Stimulated activated CD8-positive, alpha-beta memory T cell treated with anti-CD3 and anti-CD28 coated beads, Interleukin-15, amount 100 ng/mL, for 24 hours (primary cell): ENCODE measurements at regions not wholly inside any gene's neighbourhood (a gene's known extent, or its start where the extent isn't known, plus 50 kb on each side); places are given as distances from the start of the nearest gene placed in this dataset.

ENCODE experiments used
- DNase-seq: peaks from one replicate; pipeline ENCODE4 v3.0.0-alpha.2; 2020; ENCODE audit warnings: low read depth

DNA sequence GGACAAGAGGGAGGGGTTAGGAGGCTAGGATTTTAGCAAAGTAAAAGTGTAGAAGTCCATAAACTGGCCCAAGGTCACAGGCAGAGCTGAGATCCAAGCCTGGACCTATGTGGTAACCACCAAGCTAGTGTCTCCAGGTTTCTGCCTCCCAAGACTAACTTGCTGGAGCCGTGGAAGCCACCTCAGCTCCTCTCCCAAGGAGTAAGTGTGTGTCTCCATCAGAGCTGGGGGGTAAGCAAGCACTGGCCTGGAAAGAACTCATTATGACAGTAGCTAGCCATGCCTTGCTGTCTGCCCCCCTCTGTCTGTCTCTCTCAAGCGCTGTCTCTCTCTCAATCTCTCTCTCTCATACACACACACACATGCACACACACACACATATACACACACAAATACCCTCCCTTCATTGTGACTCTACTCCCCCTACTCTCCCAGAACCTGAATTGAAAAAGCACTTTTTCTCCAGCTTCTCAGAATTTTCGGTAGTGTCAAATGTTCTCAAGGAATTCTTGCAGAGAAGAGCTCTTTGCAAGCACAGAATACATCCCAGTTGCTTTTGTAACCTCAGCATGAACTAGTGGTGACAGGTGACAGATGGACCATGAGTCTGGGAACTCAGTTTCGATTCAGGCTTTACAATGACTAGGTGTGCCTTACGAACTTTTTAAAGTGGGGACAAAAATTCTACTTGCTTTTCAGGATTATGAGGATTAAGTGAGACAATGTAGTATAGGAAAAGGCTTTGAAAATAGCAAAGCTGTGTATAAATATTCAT is 238.0 kb upstream of the FGGY start:
- DNase-seq, result no peak

DNA sequence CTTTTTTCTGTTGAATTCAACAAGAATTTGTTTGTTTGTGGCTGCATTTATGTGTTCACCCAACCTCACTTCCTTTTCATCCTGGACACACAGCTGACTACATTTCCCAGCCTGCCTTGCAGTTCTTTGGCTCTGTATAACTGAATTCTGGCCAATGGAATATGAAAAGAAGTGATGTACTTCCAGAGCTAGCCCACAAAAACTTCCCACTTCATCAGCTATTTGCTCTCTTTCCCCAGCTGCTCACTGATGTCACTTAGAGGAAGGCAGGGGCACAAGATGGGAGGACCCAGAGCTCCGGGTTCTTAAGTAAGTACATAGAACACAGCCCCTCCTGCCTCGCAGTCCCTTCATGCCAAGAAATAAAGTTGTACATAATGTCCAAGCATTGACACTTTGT is 235.0 kb upstream of the FGGY start:
- DNase-seq, result no peak

DNA sequence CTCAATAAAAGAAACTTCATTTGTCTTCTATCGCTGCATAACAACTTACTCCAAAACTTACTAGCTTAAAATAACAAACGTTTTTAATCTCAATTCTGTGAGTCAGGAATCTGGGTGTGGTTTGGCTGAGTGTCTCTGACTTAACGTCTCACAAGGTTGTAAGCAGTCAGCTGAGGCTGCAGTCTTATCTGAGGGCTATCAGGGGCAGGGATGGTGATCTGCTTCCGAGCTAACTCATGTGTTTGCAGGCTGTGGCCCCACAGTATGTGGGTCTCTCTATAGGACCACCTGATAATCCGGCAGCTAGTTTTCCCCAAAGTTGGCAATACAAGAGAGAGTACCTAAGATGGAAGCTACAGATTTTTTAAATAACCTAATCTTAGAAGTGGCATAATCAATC is 234.2 kb upstream of the FGGY start:
- DNase-seq, result no peak

DNA sequence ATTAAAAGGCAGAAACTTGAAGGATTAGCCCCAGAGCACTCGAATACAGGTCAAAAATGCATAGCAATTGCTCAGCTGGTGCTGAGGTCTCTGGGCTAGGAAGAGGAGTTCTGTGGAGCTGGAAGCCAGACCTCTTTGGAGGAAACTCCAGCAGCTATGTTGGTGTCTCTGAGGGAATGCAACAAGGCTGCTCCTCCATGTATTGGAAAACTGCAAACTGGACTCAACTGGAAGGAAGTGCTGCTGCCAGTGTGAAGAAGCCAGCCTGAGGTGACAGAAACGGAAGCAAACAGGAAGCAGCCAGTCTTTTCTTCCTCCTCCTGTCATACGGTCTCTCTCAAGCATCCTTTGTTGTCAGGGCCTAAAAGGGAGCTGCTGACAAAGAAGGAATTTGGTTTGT is 233.4 kb upstream of the FGGY start:
- no peak for DNase-seq

DNA sequence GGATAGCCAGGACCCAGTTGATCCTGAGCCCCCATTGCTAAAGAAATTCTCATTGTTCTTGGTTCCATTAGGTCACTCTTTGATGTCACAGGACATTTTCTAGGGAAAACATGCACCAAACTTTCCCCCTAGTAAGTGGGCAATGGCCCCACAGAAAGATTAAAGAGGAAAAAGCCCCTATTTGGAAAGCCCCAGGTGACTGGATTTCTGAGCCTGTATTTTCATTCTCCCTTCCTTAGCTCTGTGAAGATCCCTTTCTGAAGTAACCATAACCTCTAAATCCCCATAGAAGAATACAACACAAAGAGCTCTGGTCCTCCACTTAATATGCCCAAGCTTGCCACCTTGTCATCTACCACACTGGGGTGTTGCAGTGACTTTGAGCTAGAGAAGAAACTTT is 232.3 kb upstream of the FGGY start:
- DNase-seq, result no peak

DNA sequence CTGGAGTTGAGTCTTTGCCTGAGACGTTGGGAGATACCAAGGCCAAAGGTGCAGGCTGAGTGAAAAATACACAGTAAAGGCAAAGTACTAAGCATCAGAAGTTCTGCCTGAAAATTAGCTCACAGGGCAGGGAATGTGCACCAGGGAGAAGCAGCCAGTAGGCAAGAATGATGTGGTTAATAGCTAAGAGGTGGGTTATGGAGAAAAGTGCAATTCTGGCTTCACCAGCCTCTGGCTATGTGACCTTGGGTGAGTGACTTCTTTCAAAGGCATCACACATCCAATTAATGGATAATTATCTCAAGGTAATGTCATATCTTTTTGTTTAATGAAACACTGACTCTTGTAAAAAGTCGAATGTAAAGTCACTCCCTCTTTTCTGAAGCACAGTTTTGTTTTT is 230.7 kb upstream of the FGGY start:
- no peak for DNase-seq

DNA sequence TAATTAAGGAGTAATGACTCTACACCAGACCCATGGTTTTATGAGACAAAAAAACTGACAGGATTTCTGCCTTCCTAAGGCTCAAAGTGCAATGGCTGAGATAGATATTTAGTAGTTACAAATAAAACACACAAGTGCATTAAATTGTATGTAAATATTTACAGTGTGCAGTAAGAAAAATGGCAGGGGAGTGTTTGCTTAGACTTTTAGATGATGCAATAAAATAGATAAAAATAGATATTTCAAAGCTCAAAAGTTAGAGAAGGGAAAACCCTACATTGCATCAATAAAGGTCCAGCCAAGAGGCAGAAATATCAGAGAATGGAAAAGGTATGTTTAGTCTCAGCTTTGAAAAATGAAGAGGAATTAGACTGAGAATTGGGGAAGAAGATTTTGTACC is 226.3 kb upstream of the FGGY start:
- no peak for DNase-seq

DNA sequence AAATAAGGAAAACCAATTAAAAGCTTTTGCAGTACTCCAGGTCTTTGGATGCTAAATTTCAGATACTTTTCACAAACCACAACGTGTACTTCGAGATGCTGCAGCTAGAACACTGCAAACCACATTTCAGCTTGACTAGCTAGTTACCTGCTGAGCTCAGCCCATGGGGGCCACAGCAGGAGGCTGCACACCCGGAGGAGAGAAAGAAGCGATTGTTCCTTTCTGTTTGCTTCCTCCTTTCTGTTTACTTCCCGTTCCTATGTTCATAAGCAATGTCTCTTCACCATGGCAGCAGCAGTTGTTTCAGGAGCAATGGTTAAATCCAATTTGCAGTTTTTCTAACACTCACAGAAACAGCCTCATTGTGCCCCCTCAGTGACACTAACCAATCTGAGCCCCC is 225.6 kb upstream of the FGGY start:
- DNase-seq, result no peak

DNA sequence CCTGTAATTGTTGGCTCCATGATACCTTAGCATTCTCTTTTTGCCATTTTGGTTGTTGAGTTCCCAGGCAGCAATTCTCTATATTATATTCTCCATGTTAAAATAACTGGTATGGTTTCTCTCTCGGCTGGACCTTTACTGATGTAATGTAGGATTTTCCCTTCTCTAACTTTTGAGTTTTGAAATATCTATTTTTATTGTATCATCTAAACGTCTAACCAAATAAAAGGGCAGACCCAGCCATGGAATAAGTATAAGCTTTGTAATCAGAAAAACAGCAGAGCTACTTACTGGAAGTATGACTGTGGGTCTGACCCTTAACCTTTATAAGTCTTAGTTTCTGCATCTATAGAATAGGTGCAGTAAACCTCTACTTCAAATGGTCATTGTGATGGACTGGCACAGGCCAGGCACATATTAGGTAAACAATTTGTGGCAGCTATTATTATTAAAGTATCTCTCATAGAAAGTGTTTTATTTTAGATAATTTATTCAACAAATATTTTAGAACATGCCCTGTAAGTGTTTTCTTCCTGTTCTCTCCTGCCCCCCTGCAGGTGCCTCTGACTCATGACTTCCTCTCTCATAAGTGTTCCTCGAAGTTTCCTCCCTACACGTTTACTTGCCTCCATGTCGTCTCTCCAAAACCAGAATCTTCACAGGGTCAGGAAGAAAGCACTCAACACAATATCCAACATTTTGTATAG is 224.9 kb upstream of the FGGY start:
- no peak for DNase-seq

DNA sequence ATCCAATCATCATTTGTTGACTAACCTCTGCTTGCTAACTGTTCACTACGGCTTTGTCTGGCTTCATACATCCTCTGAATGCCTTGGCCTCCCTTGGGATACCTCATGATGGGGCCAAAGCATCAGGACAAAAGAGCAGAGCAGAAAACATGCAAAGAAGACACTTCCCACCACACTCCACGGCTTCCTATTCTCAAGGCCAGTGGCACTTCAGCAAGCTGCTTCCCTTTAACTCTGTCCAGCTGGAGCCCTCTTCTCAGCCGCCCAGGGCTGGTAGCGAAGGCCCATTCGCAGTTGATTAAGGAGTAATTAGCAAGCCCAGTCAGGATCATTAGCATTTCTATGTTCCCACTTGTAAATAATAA is 224.3 kb upstream of the FGGY start:
- DNase-seq, result no peak

DNA sequence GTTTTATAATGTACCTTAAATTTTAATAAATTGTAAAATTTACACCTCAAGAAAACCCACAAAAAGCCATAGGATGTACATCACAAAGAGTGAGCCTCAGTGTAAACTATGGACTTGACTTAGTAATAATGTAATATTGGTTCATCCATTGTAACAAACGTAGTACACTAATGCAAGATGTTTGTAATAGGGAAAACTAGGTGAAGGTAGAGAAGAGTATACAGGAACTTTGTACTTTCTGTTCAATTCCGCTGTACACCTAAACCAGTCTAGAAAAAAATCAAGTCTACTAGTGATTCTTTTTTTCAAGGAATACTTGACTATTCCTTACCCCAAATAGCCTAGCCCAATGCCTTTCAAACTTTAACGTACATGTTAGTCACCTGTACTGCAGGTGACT is 222.3 kb upstream of the FGGY start:
- DNase-seq, result no peak

DNA sequence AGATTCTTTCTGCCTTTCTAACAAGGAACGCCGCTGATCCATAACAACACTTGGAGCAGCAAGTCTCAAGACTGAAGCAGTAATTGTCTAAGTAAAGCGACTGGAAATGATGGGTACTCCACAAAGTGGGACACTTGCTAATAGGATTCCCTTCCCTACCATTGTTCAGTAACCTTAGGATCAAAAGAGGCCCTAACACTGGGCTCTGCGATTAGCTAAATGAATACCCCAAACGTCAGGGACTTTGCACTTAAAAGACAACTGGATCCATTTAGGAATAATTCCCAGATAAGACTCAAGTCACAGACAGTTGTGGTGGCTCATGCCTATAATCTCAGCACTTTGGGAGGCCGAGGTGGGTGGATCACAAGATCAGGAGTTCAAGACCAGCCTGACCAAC is 221.9 kb upstream of the FGGY start:
- DNase-seq, result no peak

DNA sequence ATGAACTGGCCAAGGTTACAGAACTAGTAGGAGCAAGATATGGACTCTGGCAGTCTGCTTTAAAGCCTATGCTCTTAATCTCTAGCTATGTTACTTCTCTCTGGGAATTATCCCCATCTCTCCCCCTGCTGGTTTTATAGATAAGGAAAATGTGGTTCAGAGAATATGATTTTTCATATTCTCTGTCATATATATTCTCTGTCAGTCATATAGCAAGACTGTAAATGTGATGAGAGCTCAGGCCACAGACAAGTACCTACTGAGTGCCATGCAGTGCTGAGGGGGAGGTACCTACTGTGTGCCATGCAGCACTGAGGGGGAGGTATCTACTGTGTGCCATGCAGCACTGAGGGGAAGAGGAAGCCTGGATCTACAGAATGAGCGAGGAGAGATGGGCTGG is 220.3 kb upstream of the FGGY start:
- no peak for DNase-seq

DNA sequence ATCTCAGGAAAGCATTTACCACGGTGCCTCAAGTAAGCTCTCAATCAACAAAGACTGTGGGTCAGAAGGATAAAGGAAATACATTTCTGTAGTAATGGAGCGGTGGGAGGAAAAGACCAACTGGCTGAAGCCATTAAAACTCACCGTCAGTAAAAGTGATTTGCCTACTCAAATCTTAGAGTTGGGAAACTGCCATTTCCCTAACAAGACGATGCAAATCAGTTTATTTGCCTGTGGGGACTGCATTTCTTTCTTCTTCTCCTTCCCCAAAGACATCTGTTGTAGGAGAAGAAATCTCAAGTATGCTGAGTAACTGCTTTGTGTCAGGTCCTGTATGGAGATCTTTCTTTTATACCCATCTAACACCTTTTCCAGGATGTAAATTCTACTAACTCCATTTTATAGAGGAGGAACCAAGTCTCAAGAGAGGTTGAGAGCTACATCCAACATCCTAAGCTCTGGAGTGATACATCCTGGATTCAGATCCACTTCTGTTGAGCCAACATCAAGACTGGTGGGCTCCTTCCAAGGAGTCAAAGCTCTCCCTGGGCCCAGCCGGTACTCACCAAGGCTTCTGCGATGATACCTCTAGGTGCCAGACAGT is 219.3 kb upstream of the FGGY start:
- DNase-seq, result no peak

DNA sequence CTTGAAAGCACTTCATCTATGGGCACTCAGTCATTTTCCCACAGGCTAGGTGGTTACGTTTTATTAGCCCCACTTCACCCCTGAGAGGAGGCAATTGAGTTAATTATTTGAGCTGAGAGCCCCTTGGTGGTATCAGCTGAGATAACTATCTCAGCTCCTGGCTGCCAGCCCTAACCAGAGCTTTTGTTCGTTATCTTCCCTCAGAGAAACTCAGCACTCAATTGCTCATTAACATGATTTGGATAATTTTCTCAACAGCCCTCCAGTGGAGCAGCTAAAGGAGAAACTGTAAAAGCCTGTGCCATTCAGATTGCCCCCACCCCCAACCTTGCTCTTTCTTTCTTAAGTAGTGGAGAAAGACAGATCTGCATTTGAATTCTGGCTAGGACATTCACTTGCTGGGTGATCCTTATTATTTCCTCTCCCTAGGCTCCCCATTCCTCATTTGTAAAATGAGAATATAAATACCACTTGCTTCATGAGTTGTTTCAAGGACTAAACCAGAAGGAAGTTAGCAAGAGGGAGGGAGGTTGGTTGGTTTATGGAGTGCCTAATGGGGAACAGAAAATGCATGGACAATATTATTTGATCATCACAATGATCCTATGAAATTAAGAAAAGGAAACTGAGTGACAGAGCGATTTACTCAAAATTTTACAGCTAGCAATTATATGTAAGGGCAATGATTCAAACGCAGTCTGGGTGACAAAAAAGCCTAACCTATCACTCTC is 218.7 kb upstream of the FGGY start:
- no peak for DNase-seq

DNA sequence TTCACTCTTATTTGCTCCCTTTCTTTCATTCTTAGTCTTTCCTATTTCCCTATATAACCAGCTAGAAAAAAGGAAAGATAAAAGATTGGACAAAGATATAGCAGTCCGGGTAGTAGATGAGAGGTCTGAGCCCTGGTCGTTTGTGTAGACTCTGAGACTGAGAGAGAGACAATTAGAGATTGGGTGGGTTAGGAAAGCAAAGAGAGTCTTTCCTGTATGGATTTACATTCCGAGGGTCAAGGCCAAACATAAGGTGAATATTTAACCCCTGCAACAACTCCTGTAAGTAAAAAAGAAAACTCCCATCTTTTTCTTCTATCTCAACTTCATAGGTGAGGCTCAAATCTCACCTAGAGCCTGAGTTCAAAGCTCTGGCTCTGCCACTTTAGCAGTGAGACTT is 218.0 kb upstream of the FGGY start:
- DNase-seq, result no peak

DNA sequence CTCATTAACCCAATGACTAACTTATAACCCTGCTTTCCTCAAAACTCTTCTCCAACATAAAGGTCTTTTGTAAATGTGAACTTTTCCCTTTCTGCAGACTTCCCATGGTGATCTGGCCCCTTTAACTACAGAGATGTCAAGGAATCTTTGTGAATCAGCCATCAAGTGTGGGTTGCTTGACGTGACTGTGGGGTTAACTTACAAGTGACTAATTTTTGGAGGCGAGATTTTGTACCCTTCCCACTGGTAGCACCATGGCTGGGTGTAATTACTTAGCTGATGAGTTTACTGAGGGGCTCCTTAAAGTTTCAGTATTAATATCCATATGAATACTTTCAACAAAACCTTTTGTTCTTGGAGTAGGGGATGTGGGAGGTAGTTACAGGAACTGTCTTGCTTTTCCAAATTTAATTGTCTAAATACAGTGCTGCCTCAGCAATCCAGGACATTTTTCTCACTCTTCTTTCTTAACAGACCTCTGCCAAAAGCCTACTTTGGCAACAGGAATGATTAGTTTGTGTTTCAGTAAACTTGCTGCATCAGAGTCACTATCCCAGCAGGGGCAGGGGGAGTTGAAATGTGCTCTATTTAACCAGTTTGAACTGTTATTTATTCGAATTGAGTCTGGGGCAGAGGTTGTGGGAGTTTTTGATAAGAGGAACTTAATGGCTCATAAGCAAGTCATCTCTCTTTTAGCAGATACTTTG is 217.3 kb upstream of the FGGY start:
- no peak for DNase-seq

DNA sequence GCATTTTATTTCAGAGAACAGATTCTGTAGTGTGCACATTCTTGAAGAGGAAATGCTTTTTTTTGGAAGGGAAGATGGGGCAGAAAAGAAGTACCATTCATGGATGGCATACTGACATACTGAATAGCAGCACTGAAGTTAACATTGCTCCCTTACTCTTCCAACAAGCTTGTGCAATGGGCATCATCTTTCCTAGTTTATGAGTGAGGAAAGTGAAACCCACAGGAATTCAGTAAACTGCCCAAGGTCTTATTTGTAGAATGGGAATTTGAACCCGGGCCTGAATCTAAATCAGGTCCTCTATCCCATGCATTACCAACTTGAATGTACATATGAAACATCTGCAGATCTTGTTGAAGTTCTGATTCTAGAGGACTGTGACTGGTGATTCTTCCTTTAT is 215.7 kb upstream of the FGGY start:
- no peak for DNase-seq

DNA sequence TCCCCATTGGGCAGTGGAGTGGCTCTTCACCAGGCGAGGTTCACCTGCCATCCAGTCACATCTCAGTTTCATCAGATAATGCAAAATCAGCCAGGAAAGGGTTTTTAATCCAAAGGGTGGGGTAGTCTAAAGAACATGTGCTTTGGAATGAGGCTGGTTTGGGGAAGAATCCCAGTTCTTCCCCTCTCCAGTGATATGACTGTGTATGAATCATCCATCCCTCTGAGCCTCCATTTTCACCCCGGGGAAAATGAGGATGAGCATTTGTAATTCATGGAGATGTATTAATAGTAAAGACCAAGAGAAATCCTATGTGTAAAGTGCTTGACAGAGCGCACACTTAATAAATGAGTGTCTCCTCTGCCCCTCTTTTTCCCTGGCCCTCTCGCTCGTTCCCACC is 215.1 kb upstream of the FGGY start:
- DNase-seq, result no peak

DNA sequence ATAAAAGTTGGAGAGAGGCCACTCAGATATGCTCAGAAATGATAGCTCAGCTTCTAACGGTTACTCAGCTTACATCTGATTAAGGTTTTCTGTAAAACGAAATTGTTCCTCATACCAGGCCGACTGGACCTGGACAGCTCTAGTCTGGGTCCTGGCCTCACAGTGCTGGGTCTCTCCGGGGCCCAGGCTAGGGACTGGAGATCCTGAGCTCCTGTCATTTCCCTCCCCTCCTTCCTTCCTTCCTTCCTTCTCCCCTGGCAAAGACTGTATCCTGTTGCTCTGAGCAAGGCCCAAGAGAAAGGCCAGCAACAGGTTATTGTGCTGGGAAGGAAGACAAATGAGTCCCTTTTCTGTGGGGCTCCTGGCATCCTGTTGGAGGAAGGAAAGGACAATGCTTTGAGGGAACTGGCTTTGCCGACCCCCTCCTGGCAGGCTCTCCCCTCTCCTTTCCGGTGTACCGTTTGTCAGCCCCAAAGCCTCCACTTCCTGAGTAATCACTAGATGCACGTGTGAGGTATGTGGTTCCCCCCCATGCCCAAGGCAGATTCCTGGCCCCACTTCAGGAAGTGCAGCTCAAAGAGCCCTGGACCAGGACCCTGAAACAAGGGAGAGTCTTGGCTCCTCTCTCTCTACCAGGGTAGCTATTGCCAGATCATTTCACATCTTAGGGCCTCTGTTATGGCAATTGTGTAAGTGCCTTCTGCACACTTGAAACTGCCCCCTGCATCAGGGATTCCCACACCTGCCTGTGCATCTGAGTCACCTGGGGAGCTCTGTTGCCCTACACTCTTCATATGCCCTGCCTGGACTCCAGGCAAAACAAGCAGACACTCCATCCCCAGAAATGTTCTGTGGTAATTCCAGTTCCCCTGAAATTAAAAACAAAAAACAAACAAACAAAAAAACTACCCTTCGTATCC is 212.7 kb upstream of the FGGY start:
- DNase-seq, result no peak

DNA sequence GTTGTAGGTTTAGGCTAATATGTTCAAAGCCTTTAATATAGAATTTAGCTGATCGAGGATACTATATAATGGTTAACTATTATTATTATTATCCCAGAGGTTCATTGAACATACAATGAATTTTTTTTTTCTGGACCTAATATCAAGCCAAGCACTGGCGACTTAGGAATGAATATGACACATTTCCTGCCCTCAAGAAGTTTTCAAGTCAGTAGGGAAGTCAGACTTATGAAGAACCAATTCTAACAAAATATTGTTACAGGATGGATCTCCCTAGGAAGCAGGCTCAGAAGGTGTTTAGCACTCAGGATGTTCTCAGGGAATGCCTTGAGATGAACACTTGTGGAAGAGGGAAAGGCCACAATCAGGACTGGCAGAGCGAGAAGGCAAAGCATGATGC is 211.8 kb upstream of the FGGY start:
- DNase-seq, result no peak
